Stomach (tissue), 8 donors: ENCODE measurements at regions not wholly inside any gene's neighbourhood (a gene's known extent, or its start where the extent isn't known, plus 50 kb on each side); places are given as distances from the start of the nearest gene placed in this dataset.
"Not testable (repeated sequence)": the region's sequence is repeated elsewhere in the genome, so short reads cannot be mapped to it uniquely, and the experiment has no call there.

Experiments used
- DNase-seq, 2 donors: peaks; one replicate each; pipeline versions ENCODE4 v3.0.0 to v3.0.0-alpha.2; 2013 to 2019
- H3K27ac ChIP-seq, 5 donors: fragments of 200-600 bp in 4 of 5; sonication (generic) in 4 of 5; one replicate each; pipeline ENCODE4 v1.5.1; 2013 to 2019; ENCODE audit warnings: mild to moderate bottlenecking in 1 of 5, moderate library complexity in 1 of 5
- H3K27me3 ChIP-seq, 3 donors: fragments of 200-600 bp; sonication (generic); one replicate each; pipeline ENCODE4 v1.5.1; 2017 to 2019; ENCODE audit warnings: mixed run types in 1 of 3
- H3K36me3 ChIP-seq, 4 donors: fragments of 200-600 bp; sonication (generic); 1 replicate in 3 of 4; 2 replicates in 1 of 4; pipeline ENCODE4 v1.5.1; 2016 to 2019
- H3K4me1 ChIP-seq, 4 donors: fragments of 200-600 bp; sonication (generic); one replicate each; pipeline ENCODE4 v1.5.1; 2016 to 2019
- H3K4me3 ChIP-seq, 4 donors: fragments of 200-600 bp; sonication (generic) in 3 of 4; one replicate each; pipeline ENCODE4 v1.5.1; 2016 to 2019; ENCODE audit warnings: mild to moderate bottlenecking in 1 of 4
- H3K9me3 ChIP-seq, 4 donors: fragments of 200-600 bp; sonication (generic); one replicate each; pipeline ENCODE4 v1.5.1; 2016 to 2019
- EP300 ChIP-seq: sonication (generic); formaldehyde crosslinking; IDR thresholded peaks from one replicate; pipeline ENCODE4 v1.6.1; 2017; ENCODE audit warnings: antibody characterized with exemption
- POLR2A ChIP-seq, 4 donors: fragments of 450-650 bp; IDR thresholded peaks; one replicate each; pipeline ENCODE4 v1.6.1; 2016; ENCODE audit warnings: antibody characterized with exemption in 4 of 4, control low read depth in 2 of 4, mild to moderate bottlenecking in 1 of 4, moderate library complexity in 1 of 4
- POLR2AphosphoS5 ChIP-seq, 3 donors: sonication (generic); formaldehyde crosslinking; IDR thresholded peaks; one replicate each; pipeline ENCODE4 v1.6.1; 2016; ENCODE audit warnings: antibody characterized with exemption in 3 of 3
- WGBS, 5 donors: extraction: QIAGEN DNeasy Blood & Tissue Kit in 3 of 5; methylation state at CpG; one replicate each; pipeline versions ENCODE4 v1.1.5 to v1.1.7; 2013 to 2018; 5-methylcytosine and 5-hydroxymethylcytosine counted together
- intact Hi-C: fragments of 100-400 bp; cut with DNase I; formaldehyde crosslinking; loops from one replicate; pipeline ENCODE4 v1.15.1; 2023; ENCODE audit warnings: low total_unique reads
- TF ChIP-seq, protein P1 (sequence below), 7 experiments: fragments of 450-650 bp in 4 of 7; fragments of 200-600 bp in 3 of 7; sonication (generic) in 3 of 7; IDR thresholded peaks; one replicate each; pipeline ENCODE4 v1.5.1; 2016 to 2019; ENCODE audit warnings: antibody characterized with exemption in 7 of 7, control low read depth in 2 of 7, mild to moderate bottlenecking in 1 of 7
- donor health status: healthy with polysubstance abuse.
- donor health status: Bipolar disorder and iron deficiency.
- donor health status: healthy.

DNA sequence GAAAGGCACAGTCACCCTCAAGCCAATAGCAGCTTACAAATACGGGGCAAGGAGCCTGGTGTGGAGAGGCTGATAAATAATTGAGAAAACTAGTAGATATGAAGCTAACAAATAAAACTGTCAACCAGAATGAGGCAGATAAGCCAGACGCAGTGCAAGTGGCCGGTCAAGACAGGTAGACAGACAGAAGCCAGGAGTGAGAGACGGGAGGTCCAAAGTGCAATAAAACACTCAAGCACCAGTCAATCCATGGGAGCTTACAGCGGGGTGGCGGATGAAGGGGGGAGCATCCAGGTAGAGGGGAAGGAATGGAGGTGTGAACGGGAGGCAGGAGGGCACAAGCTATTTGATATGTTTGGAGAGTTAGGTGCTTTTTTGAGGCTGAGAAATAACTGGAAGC, 193.1 kb downstream of the FOXD4L6 start:
- no peak for TF ChIP-seq POLR2A (IDR thresholded peaks at IDR 0.05)
- no peak for TF ChIP-seq POLR2AphosphoS5 (IDR thresholded peaks at IDR 0.05)
- TF ChIP-seq, protein P1, sequence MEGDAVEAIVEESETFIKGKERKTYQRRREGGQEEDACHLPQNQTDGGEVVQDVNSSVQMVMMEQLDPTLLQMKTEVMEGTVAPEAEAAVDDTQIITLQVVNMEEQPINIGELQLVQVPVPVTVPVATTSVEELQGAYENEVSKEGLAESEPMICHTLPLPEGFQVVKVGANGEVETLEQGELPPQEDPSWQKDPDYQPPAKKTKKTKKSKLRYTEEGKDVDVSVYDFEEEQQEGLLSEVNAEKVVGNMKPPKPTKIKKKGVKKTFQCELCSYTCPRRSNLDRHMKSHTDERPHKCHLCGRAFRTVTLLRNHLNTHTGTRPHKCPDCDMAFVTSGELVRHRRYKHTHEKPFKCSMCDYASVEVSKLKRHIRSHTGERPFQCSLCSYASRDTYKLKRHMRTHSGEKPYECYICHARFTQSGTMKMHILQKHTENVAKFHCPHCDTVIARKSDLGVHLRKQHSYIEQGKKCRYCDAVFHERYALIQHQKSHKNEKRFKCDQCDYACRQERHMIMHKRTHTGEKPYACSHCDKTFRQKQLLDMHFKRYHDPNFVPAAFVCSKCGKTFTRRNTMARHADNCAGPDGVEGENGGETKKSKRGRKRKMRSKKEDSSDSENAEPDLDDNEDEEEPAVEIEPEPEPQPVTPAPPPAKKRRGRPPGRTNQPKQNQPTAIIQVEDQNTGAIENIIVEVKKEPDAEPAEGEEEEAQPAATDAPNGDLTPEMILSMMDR (IDR thresholded peaks at IDR 0.05), result no peak
- no peak for TF ChIP-seq EP300
- no peak overlapping the region for H3K4me3 ChIP-seq
- H3K4me1 ChIP-seq, result no peaks in the 10 kb centered on the region
- 78 to 86% (median 81%) methylated on average over 7 of the region's 7 CpGs for WGBS, 5 donors
- intact Hi-C loops, result no loop called here
- H3K9me3 ChIP-seq, result peaks cover 20 to 86% (median 63%) of the 10 kb centered on the region in 4 donors
- no peaks in the 10 kb centered on the region for H3K27me3 ChIP-seq
- H3K27ac ChIP-seq, result no peak overlapping the region
- peaks cover 0 to 11% (median 0%) of the 10 kb centered on the region in 4 donors for H3K36me3 ChIP-seq
- no peak for DNase-seq

DNA sequence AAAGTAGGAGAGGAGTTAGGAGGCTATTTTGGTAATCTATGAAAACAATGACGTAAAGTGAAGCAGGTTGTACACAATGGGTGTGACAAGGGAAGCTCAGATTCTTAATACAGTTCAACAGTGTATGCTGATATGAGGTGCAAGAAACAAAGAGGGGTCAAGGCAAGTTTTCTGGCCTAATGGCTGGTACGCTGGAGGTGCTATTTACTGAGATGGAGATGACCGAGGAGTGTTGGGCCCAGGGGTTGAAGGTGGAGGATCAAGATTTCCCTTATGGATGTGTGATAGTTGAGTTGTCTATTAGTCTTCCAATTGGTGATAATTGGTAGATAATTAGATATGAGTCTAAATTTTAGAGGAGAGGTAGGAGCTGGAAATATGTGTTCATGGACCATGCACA, 194.0 kb downstream of the FOXD4L6 start:
- H3K27me3 ChIP-seq, DNase-seq, H3K4me1 ChIP-seq, H3K4me3 ChIP-seq, H3K27ac ChIP-seq, intact Hi-C loops: not testable (repeated sequence)
- H3K36me3 ChIP-seq, result peaks cover 0 to 11% (median 0%) of the 10 kb centered on the region in 4 donors
- WGBS, 5 donors, result 88 to 93% (median 92%) methylated on average over 3 of the region's 3 CpGs
- peaks cover 27 to 86% (median 67%) of the 10 kb centered on the region in 4 donors for H3K9me3 ChIP-seq

DNA sequence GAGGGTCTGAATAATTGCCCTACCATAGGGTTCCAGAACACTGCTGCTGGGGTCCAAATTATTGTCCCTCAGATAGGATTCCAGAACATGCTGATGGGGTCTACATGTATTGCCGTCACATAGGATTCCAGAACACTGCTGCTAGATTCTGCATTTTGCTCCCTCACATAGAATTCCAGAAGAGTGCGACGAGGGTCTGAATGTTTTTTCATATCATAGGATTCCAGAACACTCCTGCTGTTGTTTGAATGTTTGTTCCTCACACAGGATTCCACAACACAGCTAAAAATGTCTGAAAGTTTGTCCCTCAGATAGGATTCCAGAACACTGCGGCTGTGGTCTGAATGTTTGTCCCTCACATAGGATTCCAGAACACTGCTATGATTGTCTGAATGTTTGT, 198.1 kb downstream of the FOXD4L6 start:
- H3K27ac ChIP-seq, H3K27me3 ChIP-seq, DNase-seq, H3K4me1 ChIP-seq, H3K36me3 ChIP-seq, H3K4me3 ChIP-seq, intact Hi-C loops: not testable (repeated sequence)
- 86 to 90% (median 88%) methylated on average over 4 of the region's 4 CpGs for WGBS, 5 donors
- peaks cover 59 to 95% (median 87%) of the 10 kb centered on the region in 4 donors for H3K9me3 ChIP-seq

DNA sequence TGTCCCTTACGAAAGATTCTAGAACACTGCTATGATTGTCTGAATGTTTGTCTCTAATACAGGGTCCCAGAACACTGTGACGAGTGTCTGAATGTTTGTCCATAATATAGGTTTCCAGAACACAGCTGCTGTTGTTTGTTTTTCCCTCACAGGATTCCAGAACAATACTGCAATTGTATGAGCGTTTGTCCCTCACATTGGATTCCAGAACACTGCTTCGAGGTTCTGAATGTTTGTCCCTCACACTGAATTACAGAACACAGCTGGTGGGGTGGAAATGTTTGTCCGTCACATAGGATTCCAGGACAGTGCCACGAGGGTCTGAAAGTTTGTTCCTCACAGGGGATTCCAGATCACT, 199.0 kb downstream of the FOXD4L6 start:
- intact Hi-C loops, H3K27me3 ChIP-seq, H3K4me3 ChIP-seq, H3K4me1 ChIP-seq, H3K36me3 ChIP-seq, DNase-seq, H3K27ac ChIP-seq: not testable (repeated sequence)
- 71 to 86% (median 75%) methylated on average over 6 of the region's 6 CpGs for WGBS, 5 donors
- H3K9me3 ChIP-seq, result peaks cover 58 to 95% (median 87%) of the 10 kb centered on the region in 4 donors

DNA sequence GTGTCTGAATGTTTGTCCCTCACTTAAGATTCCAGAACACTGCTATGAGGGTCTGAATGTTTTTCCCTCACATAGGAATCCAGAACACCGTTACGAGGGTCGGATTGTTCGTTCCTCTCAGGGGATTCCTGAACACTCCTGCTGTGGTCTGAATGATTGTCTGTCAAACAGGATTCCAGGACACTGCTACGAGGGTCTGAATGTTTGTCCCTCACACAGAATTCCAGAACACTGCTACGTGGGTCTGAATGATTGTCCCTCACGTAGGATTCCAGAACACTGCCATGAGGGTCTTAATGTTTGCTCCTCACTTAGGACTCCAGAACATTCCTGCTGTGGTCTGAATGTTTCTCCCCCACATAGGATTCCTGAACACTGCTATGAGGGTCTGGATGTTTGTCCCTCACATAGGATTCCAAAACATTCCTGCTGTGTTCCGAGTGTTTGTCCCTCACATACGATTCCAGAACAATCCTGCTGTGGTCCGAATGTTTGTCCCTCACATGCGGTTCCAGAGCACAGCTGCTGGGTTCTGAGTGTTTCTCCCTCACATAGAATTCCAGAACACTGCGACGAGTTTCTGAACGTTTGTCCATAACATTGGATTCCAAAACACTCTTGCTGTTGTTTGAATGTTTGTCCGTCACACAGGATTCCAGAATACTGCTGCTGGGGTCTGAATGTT, 199.5 kb downstream of the FOXD4L6 start:
- intact Hi-C loops, result no loop called here
- WGBS, 5 donors, result 71 to 75% (median 73%) methylated on average over 15 of the region's 15 CpGs

More for the DNA sequence above, 199.5 kb downstream of the FOXD4L6 start:
- DNase-seq, result no peak
- H3K4me1 ChIP-seq, result no peaks in the 10 kb centered on the region
- no peaks in the 10 kb centered on the region for H3K36me3 ChIP-seq
- H3K9me3 ChIP-seq, result peaks cover 55 to 95% (median 87%) of the 10 kb centered on the region in 4 donors
- no peak for TF ChIP-seq POLR2A (IDR thresholded peaks at IDR 0.05)
- no peak for TF ChIP-seq POLR2AphosphoS5 (IDR thresholded peaks at IDR 0.05)
- TF ChIP-seq EP300, result no peak
- TF ChIP-seq, protein P1 (IDR thresholded peaks at IDR 0.05), result no peak
- H3K27ac ChIP-seq, result no peak overlapping the region
- no peaks in the 10 kb centered on the region for H3K27me3 ChIP-seq
- H3K4me3 ChIP-seq, result no peak overlapping the region
